ENCODE measurements at regions not wholly inside any gene's neighbourhood (a gene's known extent, or its start where the extent isn't known, plus 50 kb on each side); places are given as distances from the start of the nearest gene placed in this dataset.
"Not testable (repeated sequence)": the region's sequence is repeated elsewhere in the genome, so short reads cannot be mapped to it uniquely, and the experiment has no call there.

DNA sequence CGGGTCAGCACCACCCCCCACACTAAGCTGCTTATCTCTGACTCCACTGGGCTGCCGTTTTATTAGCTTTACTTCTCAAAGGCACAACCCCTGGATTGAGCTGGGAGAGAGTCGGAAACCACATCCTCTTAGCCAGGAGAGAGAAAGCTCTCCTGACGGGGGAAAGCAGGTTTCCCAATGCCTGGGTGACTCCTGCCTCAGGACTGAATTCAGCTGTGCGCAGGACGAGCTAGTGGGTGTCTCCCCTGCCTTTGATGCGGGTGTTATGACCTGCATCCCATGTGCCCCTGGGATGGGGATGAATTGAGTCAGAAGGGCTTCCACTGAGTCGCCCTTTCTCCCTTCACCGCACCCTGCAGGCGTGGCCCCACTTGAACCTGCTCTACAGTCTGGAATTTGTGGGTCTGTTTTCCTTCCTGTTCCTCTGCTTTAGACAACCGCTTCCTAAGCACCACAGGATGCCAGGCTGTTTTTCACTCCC is 819.2 kb upstream of the EEF2KMT start:
- Histone ChIP-seq H3F3A (ENCODE audit: insufficient read depth) (no peaks in the 10 kb centered on the region), H3K4me1 (ENCODE audit: insufficient read depth) (no peaks in the 10 kb centered on the region), H3K4me2 (ENCODE audit: unreplicated experiment) (no peak overlapping the region), H3K27ac (no peak overlapping the region), H3K27me3 (replicated peaks; ENCODE audit: insufficient read depth) (no peaks in the 10 kb centered on the region), H3K9ac (no peak overlapping the region), H3K36me3 (ENCODE audit: low read depth) (no peaks in the 10 kb centered on the region), H3K9me2 (ENCODE audit: insufficient read depth) (no peaks in the 10 kb centered on the region), H3K9me3 (ENCODE audit: low read depth) (no peaks in the 10 kb centered on the region), H3K79me2 (ENCODE audit: insufficient read depth) (no peaks in the 10 kb centered on the region), H3K4me3 (no peak overlapping the region), H4K20me1 (ENCODE audit: insufficient read depth) (no peaks in the 10 kb centered on the region), H2AFZ (no peak overlapping the region)
- TF ChIP-seq EZH2 (IDR thresholded peaks at IDR 0.05; ENCODE audit: insufficient read depth, poor library complexity, severe bottlenecking) (no peak), EZH2phosphoT487 (IDR thresholded peaks at IDR 0.05; ENCODE audit: insufficient read depth, low read depth) (no peak)
- 6 to 8% methylated on average over 11 of the region's 11 CpGs for WGBS, 2 experiments (ENCODE audit: low coverage in 1 of 2, low lambda C conversion rate in 2 of 2, missing lambda C conversion rate in 2 of 2)
- in situ Hi-C loops (cut with MboI) = no loop called here
- DNase-seq = no peak

DNA sequence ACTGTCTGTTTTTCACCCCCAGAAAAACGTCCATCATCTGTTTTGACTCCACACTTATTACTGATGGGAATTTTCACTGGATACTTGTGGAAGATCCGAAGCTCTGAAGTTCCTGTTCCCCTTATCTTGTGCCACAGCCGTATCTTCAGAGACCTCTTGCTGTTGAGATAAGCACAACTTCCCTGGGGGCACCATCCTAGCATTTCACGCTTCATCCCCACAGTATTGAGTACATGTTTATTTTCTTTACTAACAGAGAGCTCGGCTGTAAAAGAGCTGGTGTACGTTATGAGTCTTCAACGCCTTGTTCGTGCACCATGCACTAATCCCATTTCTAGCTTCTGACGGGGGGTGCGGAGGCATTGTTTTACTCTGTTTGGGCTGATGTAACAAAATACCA is 813.6 kb upstream of the EEF2KMT start:
- H3K4me3 ChIP-seq = no peak overlapping the region
- WGBS, 2 experiments (ENCODE audit: low coverage in 1 of 2, low lambda C conversion rate in 2 of 2, missing lambda C conversion rate in 2 of 2) = 31 to 36% methylated on average over 10 of the region's 10 CpGs
- no peak overlapping the region for H2AFZ ChIP-seq
- H3K4me2 ChIP-seq (ENCODE audit: unreplicated experiment) = no peak overlapping the region
- no peaks in the 10 kb centered on the region for H3K9me2 ChIP-seq (ENCODE audit: insufficient read depth)
- H3K36me3 ChIP-seq (ENCODE audit: low read depth) = no peaks in the 10 kb centered on the region
- H3K27me3 ChIP-seq (replicated peaks; ENCODE audit: insufficient read depth) = no peaks in the 10 kb centered on the region
- H4K20me1 ChIP-seq (ENCODE audit: insufficient read depth) = no peaks in the 10 kb centered on the region
- no peaks in the 10 kb centered on the region for H3K79me2 ChIP-seq (ENCODE audit: insufficient read depth)
- H3K4me1 ChIP-seq (ENCODE audit: insufficient read depth) = no peaks in the 10 kb centered on the region
- no peaks in the 10 kb centered on the region for H3K9me3 ChIP-seq (ENCODE audit: low read depth)
- TF ChIP-seq EZH2 (IDR thresholded peaks at IDR 0.05; ENCODE audit: insufficient read depth, poor library complexity, severe bottlenecking) = no peak
- no peak for TF ChIP-seq EZH2phosphoT487 (IDR thresholded peaks at IDR 0.05; ENCODE audit: insufficient read depth, low read depth)
- no peak overlapping the region for H3K27ac ChIP-seq
- no peaks in the 10 kb centered on the region for H3F3A ChIP-seq (ENCODE audit: insufficient read depth)
- DNase-seq = no peak
- H3K9ac ChIP-seq = no peak overlapping the region
- in situ Hi-C loops (cut with MboI) = no loop called here

- H3K79me2 ChIP-seq (ENCODE audit: insufficient read depth); H3K4me1 ChIP-seq (ENCODE audit: insufficient read depth); H3K27me3 ChIP-seq (replicated peaks; ENCODE audit: insufficient read depth); H3K4me2 ChIP-seq (ENCODE audit: unreplicated experiment); H3F3A ChIP-seq (ENCODE audit: insufficient read depth); H3K36me3 ChIP-seq (ENCODE audit: low read depth); H4K20me1 ChIP-seq (ENCODE audit: insufficient read depth); H2AFZ ChIP-seq; H3K9ac ChIP-seq; H3K9me2 ChIP-seq (ENCODE audit: insufficient read depth); H3K9me3 ChIP-seq (ENCODE audit: low read depth); H3K4me3 ChIP-seq; H3K27ac ChIP-seq; DNase-seq; in situ Hi-C loops (cut with MboI): not testable (repeated sequence)
- WGBS, 2 experiments (ENCODE audit: low coverage in 1 of 2, low lambda C conversion rate in 2 of 2, missing lambda C conversion rate in 2 of 2) = 52 to 65% methylated on average over 8 of the region's 8 CpGs
Observed at GRCh38 chr16:5909556-5909955, 812.0 kb upstream of the EEF2KMT start.

- no peak overlapping the region for H3K4me3 ChIP-seq
- H2AFZ ChIP-seq = no peak overlapping the region
- H3K4me1 ChIP-seq (ENCODE audit: insufficient read depth) = no peaks in the 10 kb centered on the region
- H3K9me2 ChIP-seq (ENCODE audit: insufficient read depth) = no peaks in the 10 kb centered on the region
- 50 to 57% methylated on average over 5 of the region's 5 CpGs for WGBS, 2 experiments (ENCODE audit: low coverage in 1 of 2, low lambda C conversion rate in 2 of 2, missing lambda C conversion rate in 2 of 2)
- no peaks in the 10 kb centered on the region for H3K79me2 ChIP-seq (ENCODE audit: insufficient read depth)
- no peaks in the 10 kb centered on the region for H3F3A ChIP-seq (ENCODE audit: insufficient read depth)
- no peaks in the 10 kb centered on the region for H4K20me1 ChIP-seq (ENCODE audit: insufficient read depth)
- H3K9me3 ChIP-seq (ENCODE audit: low read depth) = no peaks in the 10 kb centered on the region
- H3K27me3 ChIP-seq (replicated peaks; ENCODE audit: insufficient read depth) = no peaks in the 10 kb centered on the region
- TF ChIP-seq EZH2 (IDR thresholded peaks at IDR 0.05; ENCODE audit: insufficient read depth, poor library complexity, severe bottlenecking) (no peak), EZH2phosphoT487 (IDR thresholded peaks at IDR 0.05; ENCODE audit: insufficient read depth, low read depth) (no peak)
- no peak overlapping the region for H3K4me2 ChIP-seq (ENCODE audit: unreplicated experiment)
- H3K9ac ChIP-seq = no peak overlapping the region
- H3K36me3 ChIP-seq (ENCODE audit: low read depth) = no peaks in the 10 kb centered on the region
- H3K27ac ChIP-seq = no peak overlapping the region
- DNase-seq = no peak
- in situ Hi-C loops (cut with MboI) = no loop called here
Observed at GRCh38 chr16:5907544-5907943, 809.9 kb upstream of the EEF2KMT start.

GRCh38 chr16:5906351-5906750 is 808.8 kb upstream of the EEF2KMT start:
- H3K9me2 ChIP-seq (ENCODE audit: insufficient read depth) = no peaks in the 10 kb centered on the region
- 25 to 26% methylated on average over 6 of the region's 6 CpGs for WGBS, 2 experiments (ENCODE audit: low coverage in 1 of 2, low lambda C conversion rate in 2 of 2, missing lambda C conversion rate in 2 of 2)

More at GRCh38 chr16:5906351-5906750, 808.8 kb upstream of the EEF2KMT start:
- in situ Hi-C loops (cut with MboI) = no loop called here
- Histone ChIP-seq H4K20me1 (ENCODE audit: insufficient read depth) (no peaks in the 10 kb centered on the region), H3K36me3 (ENCODE audit: low read depth) (no peaks in the 10 kb centered on the region), H3K4me2 (ENCODE audit: unreplicated experiment) (no peak overlapping the region), H2AFZ (no peak overlapping the region), H3K27me3 (replicated peaks; ENCODE audit: insufficient read depth) (no peaks in the 10 kb centered on the region), H3K4me1 (ENCODE audit: insufficient read depth) (no peaks in the 10 kb centered on the region), H3K9me3 (ENCODE audit: low read depth) (no peaks in the 10 kb centered on the region), H3K79me2 (ENCODE audit: insufficient read depth) (no peaks in the 10 kb centered on the region), H3K4me3 (no peak overlapping the region), H3F3A (ENCODE audit: insufficient read depth) (no peaks in the 10 kb centered on the region), H3K27ac (no peak overlapping the region), H3K9ac (no peak overlapping the region)
- TF ChIP-seq EZH2 (IDR thresholded peaks at IDR 0.05; ENCODE audit: insufficient read depth, poor library complexity, severe bottlenecking) (no peak), EZH2phosphoT487 (IDR thresholded peaks at IDR 0.05; ENCODE audit: insufficient read depth, low read depth) (no peak)
- DNase-seq = no peak

Measured in GM23248 (cell line).